ENCODE measurements at regions not wholly inside any gene's neighbourhood (a gene's known extent, or its start where the extent isn't known, plus 50 kb on each side); places are given as distances from the start of the nearest gene placed in this dataset.

DNA sequence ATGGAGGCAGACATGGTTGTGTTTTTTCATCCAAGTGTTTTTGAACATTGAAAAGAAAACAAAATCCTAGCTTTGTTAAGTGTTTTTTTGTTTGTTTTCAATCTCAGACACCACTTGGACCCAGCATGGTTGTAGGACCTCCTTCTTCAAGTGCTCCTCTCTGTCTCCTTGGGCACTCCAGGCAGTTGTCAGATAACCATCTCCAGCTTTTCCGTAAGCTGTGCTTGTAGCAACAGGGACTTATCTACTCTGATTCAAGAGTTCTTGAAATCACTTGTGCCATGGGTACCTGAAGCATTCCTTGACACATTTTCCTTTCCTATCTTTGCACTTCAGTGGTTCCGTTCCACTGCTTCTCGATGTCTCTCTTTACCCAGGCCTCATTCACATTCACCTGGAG lies 334.9 kb upstream of the DDX53 start:
- no peak for DNase-seq (ENCODE audit: low read depth in 2 of 2)

DNA sequence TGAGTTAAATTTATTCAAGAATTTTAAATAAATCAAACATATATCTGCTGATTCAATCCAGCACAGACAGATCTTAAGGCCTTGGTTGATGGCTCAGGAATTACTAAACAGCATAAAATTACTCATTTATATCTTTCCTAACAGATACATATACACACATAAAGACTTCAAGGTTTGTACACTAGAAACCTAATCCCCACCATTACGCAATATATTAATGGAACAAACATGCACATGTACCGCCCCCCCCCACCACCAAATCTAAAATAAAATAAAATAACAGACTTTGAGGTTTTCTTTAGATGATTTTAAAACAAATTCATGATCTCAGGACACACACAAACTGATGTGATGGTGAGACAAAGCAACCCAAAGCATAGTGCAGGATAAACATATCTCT lies 333.9 kb upstream of the DDX53 start:
- DNase-seq (ENCODE audit: low read depth in 2 of 2): no peak

DNA sequence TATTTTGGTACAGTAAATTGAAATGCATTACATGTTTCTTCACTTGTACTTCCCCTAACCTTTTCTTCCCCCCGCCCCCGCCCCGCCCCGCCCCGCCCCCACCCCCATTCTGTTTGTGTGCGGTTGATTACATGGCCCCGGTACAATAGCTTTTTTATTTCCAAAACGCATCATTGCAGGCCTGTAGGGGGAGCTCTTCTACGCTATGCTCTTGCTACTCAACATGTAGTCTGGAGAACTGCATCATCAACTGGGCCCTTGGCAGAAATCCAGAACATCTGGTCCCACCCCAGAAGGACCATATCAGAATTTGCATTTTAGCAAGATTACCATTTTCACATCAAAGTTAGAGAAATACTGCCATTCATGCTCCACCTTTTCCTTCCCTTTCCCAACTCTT lies 333.3 kb upstream of the DDX53 start:
- DNase-seq (ENCODE audit: low read depth in 2 of 2): no peak

DNA sequence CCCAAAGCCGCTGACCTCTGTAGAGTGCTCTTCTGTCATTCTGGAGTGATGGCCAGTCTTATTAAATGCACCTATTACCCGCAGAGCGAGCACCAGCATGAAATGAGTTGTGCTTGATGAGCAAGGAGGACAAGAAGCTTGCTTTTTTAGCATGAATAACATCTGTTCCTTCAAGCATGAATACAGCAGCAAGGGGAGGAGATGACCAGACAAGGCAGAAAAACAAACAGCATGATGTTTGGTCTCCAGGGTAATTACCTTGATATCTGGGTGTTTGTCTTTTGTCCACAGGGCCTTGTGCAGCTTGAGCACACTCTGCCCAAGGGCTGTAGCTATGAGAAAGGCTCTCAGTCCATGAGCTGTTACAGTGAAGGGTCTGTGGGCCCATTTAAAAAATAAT lies 324.8 kb upstream of the DDX53 start:
- no peak for DNase-seq (ENCODE audit: low read depth in 2 of 2)

DNA sequence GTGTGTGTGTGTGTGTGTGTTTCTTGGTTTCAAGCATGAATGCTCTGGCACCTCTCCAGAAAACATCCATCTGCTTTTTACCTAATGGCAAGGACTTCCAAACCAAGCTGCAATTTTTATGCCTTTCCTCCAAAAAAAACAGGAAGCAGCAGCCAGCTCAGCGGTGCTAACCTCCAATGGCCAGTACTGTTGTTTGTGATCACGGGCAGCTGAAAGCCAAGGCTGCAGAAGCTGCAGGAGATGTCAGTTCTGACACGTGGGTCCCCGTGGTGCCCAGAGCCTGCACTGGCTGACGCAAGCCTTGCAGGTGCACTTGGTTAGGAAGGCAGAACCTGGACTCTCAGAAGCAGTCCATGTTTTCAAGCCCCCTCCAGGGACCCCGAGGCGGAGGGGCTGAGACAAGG lies 313.6 kb upstream of the DDX53 start:
- no peak for DNase-seq (ENCODE audit: low read depth in 2 of 2)

DNA sequence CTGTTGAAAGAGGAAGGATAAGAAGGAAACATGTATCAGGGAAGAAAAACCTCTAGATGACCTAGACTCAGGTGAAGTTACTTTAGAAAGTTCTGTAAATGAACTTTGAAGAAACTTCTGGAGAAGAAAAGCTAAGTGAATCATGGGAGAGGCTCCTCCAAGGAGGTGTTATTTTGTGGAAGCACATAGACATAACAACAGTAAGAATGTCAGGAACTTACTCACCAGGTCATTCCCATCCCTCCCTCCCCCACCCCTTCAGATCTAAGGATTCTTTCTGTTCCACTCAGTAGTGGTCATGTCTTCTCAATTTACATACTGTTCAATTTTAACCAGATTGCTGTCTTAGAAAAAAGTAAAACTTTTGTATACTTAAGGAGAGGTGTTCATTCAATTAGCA lies 310.5 kb upstream of the DDX53 start:
- DNase-seq (ENCODE audit: low read depth in 2 of 2): no peak

DNA sequence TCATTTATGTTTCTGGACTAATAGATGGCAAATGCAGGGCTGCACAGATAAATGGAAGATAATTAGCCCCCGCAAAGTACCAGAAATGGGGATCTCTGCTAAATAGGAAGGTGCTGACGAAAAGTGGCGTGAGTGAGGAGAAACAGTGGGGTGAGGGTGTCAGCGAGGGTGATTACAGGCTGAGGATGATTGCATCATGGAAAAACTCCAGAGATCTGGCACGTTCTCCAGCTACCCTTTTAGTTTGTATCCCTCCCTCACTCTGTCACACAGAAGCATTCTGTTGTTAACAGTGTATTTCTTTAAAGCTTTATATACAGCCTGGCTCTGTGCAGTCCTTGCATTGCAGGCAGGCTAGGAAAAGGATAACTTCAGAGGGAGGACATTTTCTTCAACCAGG lies 309.6 kb upstream of the DDX53 start:
- no peak for DNase-seq (ENCODE audit: low read depth in 2 of 2)

DNA sequence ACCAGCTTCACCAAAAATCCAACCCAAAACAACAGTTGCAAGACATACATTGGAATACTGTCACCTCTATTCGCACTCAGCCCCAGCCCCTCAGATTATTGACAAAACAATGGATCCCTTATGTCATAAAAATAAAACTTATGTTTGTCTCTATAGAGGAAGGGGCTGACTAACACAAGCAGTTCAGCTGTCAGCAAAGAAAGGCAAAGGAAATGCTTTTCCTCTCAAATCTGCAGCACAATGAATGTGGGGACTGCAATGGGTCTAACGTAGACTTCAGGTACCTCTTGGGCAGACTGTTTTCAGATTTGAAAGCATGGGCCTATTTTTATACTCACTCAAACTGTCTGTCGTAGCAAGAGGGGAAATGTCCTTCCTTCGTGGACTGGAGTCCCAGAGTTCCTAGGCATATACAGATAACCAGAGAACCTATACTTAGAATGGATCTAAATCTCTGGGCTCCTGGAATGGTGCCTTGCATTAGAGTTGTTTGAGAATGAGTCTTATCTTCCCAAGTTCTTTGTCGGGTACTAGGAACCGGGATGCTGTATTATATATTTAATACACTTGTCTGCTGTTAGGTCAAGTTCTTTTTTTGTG lies 307.7 kb upstream of the DDX53 start:
- DNase-seq (ENCODE audit: low read depth in 2 of 2): no peak

DNA sequence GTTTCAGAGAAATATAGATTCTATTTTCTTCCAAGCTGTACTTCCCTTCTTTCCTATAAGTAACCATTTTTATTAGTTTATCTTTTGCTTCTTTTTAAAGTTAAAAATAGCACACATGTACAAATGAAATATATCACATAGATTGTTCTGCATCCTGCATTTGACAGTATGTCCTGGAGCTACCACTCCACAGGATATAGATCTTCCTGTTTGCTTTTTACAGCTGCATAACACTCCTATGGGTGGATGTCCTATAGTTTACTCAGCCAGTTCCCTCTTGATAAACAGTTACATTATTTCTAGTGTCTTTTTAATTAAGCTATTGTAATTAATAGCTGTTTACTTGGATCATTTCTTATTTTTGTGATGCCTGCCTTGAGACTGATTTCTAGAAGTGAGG lies 301.6 kb upstream of the DDX53 start:
- no peak for DNase-seq (ENCODE audit: low read depth in 2 of 2)

DNA sequence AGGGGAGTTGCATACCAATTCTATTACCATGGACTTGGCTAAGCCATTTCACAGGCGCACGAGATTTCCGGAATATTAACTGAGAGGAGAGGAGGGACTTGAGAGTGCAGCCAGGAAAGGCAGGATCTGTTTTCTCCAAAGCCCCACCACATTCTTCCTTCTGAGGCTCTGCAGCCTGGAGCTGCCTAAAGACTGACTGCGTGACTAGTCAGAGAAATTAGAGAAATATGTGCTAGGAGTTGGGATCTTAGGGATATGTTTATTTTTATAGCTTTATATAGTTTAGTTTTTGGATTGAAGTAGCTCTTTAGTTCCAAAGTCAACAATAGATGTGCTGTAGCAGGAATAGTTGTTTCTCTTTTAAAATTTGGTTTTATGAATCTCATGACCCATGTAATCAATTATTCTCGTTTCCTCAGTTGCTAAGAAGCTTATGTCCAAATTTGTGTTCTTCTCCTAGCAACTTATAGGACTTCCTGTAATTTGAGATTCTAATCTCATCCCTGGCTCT lies 300.1 kb upstream of the DDX53 start:
- DNase-seq (ENCODE audit: low read depth in 2 of 2): no peak

DNA sequence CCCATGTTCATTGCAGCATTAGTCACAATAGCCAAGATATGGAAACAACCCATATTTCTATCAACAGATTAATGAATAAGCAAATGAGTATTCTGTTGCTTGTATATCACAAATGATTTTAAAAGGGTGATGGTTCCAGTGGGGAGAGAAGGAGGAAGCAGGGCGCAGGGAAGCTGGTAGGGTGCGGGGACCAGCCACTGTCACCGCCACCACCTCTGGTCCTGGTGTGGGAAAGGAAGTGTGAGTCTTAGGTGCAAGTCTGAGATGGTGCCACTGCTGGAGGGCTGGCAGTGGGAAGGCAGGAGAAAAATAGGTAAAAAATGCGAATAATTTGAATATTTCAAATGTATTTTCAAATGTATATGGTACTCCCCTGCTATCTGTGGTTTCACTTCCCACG lies 286.8 kb upstream of the DDX53 start:
- DNase-seq (ENCODE audit: low read depth in 2 of 2): no peak

DNA sequence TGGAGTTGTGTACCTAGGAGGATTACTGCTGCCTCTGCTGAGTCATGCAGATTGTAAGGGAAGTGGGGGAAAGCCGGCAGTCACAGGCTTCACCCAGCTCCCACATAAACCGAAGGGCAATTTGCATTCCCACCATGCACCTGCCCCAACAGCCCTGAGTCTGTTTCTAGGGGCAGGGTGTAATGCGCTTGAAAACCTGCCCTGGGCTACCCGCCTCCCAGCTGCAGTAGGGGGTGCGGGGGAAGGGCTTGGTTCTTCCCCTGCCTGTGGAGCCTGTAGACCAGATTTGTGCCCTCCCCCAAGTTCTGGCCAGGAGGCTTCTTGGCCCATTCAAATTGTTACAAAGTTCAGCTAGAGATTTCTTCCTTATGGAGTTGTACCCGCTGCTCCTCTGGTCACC lies 269.2 kb upstream of the DDX53 start:
- no peak for DNase-seq (ENCODE audit: low read depth in 2 of 2)

DNA sequence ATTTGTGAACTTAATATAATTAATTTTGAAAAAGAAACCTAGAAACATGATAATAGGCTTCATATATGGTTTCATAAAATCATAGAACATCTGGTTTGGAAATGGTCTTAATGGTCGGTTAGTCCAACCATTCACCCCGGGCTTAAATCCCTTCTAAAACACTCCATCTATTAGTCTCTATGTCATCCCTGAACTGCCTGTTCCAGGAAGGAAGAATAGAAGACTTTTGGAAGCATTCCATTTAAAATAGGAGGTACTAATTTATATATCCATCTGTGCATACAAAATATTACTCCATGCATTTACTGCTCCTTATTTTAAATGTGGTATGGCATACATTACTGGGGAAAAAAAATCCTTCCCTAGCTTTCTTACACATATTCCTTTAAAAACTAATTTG lies 262.2 kb upstream of the DDX53 start:
- DNase-seq (ENCODE audit: low read depth in 2 of 2): no peak

DNA sequence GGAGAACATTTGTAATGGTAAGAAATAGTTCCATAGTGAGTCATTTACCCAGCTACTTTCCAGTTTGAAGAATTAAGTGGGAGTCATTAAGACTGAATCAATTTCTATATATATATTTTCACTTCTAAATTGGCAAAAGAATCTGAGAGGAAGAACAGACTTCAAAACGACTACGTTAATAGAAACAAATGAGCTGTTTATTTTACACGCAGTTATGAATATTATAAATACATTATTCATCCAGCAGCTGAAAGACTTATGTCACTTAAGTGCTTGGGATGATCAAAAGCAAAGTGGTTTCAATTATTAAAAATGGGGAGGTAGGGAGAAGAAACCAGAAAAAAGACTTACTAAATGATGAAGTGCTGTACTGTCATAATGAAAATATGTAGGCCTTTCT lies 260.5 kb upstream of the DDX53 start:
- DNase-seq (ENCODE audit: low read depth in 2 of 2): no peak

DNA sequence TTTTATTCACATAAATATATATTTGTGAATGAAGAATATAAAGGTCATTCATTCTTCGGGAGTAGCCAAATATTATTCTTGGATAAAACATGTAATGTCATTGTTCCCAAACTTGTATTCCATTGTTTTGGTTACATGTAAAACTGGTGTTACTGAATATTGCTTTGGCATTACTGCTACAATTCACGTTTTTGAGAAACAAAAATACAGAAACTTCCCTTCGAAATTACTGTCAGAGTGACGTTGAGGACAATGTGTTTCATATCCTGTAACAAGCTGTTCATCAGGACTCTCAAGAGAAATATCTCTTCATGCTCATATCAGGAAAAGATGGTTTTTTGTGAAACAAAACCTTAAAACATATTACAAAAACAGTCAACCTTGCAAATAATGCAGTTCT lies 258.9 kb upstream of the DDX53 start:
- no peak for DNase-seq (ENCODE audit: low read depth in 2 of 2)

DNA sequence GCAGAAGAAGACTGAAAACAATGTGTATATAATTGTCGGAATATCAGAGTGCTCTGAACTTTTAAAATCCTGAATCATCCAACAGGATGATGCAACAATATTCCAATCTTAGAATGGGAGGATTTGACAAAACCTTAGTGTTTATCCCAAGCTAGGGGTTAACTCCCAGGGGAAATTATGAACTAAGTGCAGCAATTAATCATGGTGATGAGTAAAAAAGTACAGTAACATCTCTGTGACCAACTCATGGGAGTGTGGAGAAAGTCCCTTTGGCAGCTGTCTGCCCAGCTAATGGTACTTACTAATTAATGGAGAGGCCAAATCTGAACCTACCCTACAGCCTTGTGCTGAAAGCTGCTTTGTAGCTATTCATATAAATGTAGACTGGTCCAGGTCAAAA lies 257.6 kb upstream of the DDX53 start:
- DNase-seq (ENCODE audit: low read depth in 2 of 2): no peak

DNA sequence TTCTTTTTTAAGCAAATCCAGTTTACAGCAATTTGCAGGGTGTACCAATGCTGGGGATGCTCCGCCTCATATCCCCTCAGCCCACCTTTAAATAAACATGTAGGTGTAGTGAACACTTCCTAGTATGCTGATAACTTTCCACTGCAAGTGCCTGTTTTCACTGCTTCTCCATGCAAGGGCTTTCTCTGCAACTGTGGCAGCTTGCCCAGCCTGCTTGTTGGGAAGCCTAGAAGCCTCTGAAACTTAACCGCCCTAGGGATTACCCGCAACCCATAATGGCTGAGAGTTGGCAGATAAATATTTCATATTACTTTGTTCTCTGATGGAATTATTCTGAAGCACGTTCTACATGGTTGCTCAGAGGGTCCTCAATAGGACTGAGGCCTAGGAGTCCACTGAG lies 253.7 kb upstream of the DDX53 start:
- no peak for DNase-seq (ENCODE audit: low read depth in 2 of 2)

DNA sequence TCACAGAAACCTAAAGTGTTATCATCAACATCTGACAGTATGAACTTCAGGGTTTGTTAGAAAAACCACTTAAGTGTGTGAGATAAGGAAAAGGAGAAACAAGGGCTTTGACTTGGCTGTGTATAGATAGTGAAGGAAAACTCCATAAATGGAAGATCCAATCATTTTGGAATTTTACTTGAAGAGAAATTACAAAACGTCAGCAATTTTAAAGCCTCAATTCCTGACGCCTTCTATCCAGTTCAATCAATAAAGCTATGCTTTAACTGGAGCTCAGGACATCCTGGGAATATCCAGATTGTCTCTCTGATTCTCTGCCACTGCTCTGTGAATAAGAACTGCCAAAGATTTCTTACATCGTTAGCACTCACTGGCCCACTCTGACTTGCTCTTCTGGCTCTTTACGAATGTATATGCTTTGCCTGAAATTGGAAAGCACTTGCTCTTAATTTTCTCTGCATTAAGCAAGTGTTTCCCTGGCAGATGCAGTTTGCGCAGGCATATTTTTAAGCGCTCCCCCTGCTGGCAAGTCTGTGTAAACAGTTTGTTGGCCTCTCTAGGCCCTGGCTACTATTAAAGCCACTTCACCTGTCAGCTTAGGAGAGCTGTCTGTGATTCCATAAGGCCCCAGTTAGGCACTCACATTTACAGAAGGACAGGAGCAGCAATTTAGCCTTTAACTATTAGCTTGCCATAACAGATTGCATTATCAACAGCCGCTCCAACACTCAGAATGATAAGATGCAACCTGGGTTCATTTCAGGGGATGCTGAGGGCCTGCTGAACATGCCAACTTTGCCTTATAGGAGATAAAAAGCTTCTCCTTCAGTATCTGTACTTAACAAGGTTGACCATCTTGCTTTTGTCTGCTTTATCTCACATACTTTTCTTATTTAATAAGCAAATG lies 251.4 kb upstream of the DDX53 start:
- DNase-seq (ENCODE audit: low read depth in 2 of 2): peak in 1 of 2 donors; percentile 15

DNA sequence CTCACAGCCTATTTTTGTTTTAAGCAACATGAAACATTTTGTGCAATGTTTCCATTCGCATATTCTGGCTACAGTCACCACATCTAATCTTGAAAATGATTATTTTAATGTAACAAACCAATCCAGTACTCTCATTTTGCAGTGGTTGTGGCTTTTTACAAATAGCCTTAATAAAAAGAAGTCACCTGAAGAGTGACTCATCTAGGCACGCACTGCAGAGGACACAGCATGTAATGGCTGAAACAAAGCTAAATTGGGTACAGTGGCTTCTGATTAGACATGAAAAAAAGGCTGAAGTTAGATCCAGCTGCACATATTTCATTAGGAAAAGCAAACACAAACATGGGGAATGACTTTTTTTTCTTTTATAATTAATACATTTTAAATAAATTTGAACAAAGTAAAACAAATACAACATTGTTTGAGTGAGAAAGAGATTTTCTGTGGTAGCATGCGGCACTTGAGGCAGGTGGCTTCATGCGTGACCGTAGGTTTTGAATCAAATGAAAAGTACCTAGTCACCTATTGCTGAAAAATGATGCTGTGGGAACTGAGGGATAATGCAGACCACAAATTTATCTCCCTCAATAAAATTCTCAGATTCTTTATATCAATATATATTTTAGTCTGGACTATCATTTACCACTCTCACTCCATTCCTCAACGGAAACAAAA lies 240.8 kb upstream of the DDX53 start:
- DNase-seq (ENCODE audit: low read depth in 2 of 2): no peak

DNA sequence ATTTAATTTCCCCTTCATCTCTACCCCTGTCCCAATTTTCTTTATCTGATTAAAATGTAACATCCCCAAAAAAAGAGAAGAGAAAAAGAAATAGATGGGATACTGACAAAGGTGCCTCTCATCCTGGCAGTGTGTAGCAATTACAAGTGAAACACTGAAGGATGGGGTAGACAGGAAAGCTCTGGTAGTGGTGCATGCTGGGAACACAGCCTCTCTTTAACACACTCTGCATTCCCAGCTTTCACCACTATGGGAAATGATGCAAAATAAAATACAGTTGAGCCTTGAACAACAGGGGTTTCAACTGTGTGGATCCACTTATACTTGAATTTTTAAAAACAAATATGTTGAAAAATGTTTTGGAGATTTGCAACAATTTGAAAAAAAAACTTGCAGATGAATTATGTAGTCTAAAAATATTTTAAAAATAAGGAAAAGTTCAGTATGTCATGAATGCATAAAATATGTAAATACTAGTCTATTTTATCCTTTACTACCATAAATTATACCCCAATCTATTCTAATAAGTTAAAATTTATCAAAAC lies 239.2 kb upstream of the DDX53 start:
- no peak for DNase-seq (ENCODE audit: low read depth in 2 of 2)

DNA sequence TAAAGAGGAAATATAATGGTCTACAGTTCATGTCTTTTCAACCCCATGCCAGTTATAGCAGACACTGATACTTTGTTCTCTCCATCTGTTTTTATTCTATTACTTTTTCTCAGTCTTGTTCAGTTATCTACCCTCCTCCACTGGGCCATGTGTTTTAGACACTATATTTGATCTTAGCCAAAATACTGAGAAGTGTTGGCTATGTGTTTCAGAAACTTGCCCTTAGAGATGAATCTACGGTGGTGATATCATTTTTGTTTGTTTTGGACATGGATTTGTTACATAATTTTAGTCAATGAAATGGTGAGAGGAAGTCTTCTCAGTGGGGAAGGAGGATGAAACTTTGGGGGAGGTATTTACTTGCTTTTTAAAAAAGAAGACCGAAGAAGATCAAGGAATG lies 211.5 kb upstream of the DDX53 start:
- no peak for DNase-seq (ENCODE audit: low read depth in 2 of 2)

DNA sequence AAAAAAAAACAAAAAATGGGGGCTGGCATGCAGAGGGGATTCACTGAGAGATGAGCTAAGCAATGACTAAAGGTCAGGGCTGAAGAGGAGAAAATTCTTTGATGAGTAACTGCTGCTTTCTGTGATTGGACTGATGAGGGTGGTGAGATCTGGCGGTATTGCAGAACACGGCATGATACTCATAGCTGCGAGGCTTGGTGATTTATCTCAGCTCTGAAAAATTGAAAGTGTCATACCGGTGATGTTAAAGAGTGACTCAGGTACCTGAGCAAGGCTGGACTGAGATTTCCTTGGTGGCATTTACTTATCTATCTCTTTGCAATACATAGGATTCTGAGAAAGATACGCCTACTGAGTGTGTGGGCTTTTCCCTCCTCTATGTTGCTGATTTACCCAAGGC lies 204.1 kb upstream of the DDX53 start:
- no peak for DNase-seq (ENCODE audit: low read depth in 2 of 2)

DNA sequence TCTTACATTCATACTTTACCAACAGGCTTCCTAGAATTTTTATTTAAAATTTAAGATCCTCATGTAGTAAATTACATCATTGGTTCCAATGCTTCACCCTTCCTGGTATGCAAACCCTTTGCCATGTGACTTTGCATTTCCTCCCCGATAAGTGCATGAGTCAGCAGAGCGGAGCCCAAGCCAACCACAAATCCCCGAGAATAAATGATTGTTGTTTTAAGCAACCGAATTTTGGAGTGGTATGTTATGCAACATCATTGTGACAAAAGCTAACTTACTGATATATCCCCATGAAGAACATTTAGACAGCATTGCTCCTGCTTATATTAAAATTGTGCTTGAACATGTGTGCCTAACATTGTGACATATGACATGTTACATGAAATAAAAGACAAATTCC lies 199.4 kb upstream of the DDX53 start:
- no peak for DNase-seq (ENCODE audit: low read depth in 2 of 2)
